Loucy (cell line): ENCODE measurements at regions not wholly inside any gene's neighbourhood (a gene's known extent, or its start where the extent isn't known, plus 50 kb on each side); places are given as distances from the start of the nearest gene placed in this dataset.
A peak's percentile ranks its signal among the peaks of the same experiment; 100 is the strongest.

Experiments used
- H2AFZ ChIP-seq: fragments of 200-600 bp; sonication (generic); 2 replicates; pipeline ENCODE4 v1.6.0; 2016; ENCODE audit warnings: antibody characterized with exemption, mild to moderate bottlenecking, low read length, moderate library complexity
- H3F3A ChIP-seq: fragments of 200-600 bp; 2 replicates; pipeline ENCODE4 v1.6.0; 2016; ENCODE audit warnings: antibody characterized with exemption, low read depth, mild to moderate bottlenecking
- H3K27me3 ChIP-seq: fragments of 200-600 bp; sonication (generic); 2 replicates; pipeline ENCODE4 v1.6.1; 2014; ENCODE audit warnings: low read length, mild to moderate bottlenecking; ENCODE audit not compliant: insufficient read depth, poor library complexity, severe bottlenecking
- H3K36me3 ChIP-seq: fragments of 200-600 bp; sonication (generic); 2 replicates; pipeline ENCODE4 v1.6.1; 2016; ENCODE audit warnings: low read length; ENCODE audit not compliant: insufficient read depth
- H3K4me1 ChIP-seq: fragments of 200-600 bp; sonication (generic); 2 replicates; pipeline ENCODE4 v1.5.1; 2014; ENCODE audit warnings: low read length, mild to moderate bottlenecking; ENCODE audit not compliant: insufficient read depth, poor library complexity, severe bottlenecking
- H3K4me2 ChIP-seq: fragments of 200-600 bp; sonication (generic); 2 replicates; pipeline ENCODE4 v1.6.0; 2014; ENCODE audit warnings: antibody characterized with exemption, low read length, low read depth, mild to moderate bottlenecking; ENCODE audit not compliant: poor library complexity, severe bottlenecking
- H3K4me3 ChIP-seq: fragments of 200-600 bp; sonication (generic); 2 replicates; pipeline ENCODE4 v1.5.1; 2014; ENCODE audit warnings: low read length, mild to moderate bottlenecking, mixed read lengths; ENCODE audit not compliant: poor library complexity, severe bottlenecking
- H3K79me2 ChIP-seq: fragments of 200-600 bp; sonication (generic); 2 replicates; pipeline ENCODE4 v1.6.1; 2014; ENCODE audit warnings: low read length; ENCODE audit not compliant: insufficient read depth
- H3K9ac ChIP-seq: fragments of 200-600 bp; sonication (generic); 2 replicates; pipeline ENCODE4 v1.6.0; 2014; ENCODE audit warnings: mild to moderate bottlenecking, low read depth, low read length, moderate library complexity; ENCODE audit not compliant: poor library complexity, severe bottlenecking
- H3K9me2 ChIP-seq: fragments of 200-600 bp; sonication (generic); replicated peaks from 2 replicates; pipeline ENCODE4 v1.6.1; 2016; ENCODE audit warnings: low read depth, low read length, mixed read lengths
- H3K9me3 ChIP-seq: fragments of 200-600 bp; sonication (generic); 2 replicates; pipeline ENCODE4 v1.6.1; 2014; ENCODE audit warnings: mild to moderate bottlenecking, antibody characterized with exemption, low read length, low read depth; ENCODE audit not compliant: insufficient read depth
- H4K20me1 ChIP-seq: fragments of 200-600 bp; sonication (generic); 2 replicates; pipeline ENCODE4 v1.6.0; 2014; ENCODE audit warnings: antibody characterized with exemption, low read length, mild to moderate bottlenecking; ENCODE audit not compliant: insufficient read depth, poor library complexity, severe bottlenecking
- EZH2phosphoT487 ChIP-seq: fragments of 200-600 bp; IDR thresholded peaks from 2 replicates; pipeline ENCODE4 v1.6.1; 2018; ENCODE audit warnings: antibody characterized with exemption, mild to moderate bottlenecking, moderate library complexity, borderline replicate concordance
- TF ChIP-seq, protein P1 (sequence below): fragments of 200-600 bp; sonication (generic); conservative IDR thresholded peaks from 2 replicates; pipeline ENCODE4 v1.5.1; 2014; ENCODE audit warnings: mild to moderate bottlenecking, antibody characterized with exemption, low read length

DNA sequence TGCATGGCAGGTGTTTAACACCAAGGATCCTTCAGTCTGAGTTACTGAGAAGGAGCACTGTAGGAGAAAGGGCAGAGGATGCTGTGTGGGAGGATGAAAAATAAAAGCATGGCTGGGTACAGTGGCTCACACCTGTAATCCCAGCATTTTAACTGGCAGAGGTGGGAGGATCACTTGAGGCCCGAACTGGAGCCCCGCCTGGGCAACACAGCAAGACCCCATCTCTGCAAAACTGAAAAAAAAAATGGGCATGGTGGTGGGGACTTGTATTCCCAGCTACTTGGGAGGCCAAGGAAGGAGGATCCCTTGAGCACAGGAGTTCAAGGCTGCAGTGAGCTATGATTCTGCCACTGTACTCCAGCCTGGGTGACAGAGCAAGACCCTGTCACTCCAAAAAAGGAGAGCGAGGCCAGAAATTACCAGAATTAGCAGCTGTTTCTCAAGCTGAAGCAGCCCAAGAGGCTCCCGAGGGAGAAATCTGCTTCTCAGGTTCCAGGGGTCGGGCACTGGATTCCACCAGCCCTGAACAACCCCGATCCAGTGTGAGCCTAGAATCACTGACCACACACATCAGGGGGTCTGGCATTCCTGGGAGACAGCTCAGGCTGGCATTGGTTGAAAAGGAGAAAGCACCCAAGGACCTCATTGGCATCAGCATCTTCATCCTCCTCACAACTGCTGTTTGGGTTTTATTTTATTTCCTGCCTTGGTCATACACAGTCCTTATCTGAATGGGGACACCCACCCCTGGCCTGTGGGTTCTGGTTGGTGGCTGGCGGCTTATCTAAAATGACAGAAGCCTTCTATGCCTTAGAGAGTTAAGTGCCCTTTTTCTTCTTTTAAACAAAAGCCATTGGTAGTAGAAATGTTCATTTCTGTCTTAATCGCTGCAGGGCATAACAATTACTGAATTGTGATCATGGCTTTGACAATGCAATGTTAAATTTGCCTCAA lies 66.3 kb upstream of the TRIM2 start:
- Histone ChIP-seq H3K27me3 (no peaks in the 10 kb centered on the region), H3K4me1 (peaks cover 63% of the 10 kb centered on the region), H3K4me3 (peak overlapping the region; percentile 60), H3K9me2 (no peaks in the 10 kb centered on the region), H3F3A (peaks cover 12% of the 10 kb centered on the region; the same call in 1 of the 2 replicates), H3K9me3 (no peaks in the 10 kb centered on the region), H3K4me2 (peak overlapping the region; percentile 97), H3K36me3 (no peaks in the 10 kb centered on the region), H2AFZ (no peak overlapping the region), H4K20me1 (no peaks in the 10 kb centered on the region), H3K79me2 (no peaks in the 10 kb centered on the region), H3K9ac (peak overlapping the region; percentile 39)
- TF ChIP-seq, protein P1, sequence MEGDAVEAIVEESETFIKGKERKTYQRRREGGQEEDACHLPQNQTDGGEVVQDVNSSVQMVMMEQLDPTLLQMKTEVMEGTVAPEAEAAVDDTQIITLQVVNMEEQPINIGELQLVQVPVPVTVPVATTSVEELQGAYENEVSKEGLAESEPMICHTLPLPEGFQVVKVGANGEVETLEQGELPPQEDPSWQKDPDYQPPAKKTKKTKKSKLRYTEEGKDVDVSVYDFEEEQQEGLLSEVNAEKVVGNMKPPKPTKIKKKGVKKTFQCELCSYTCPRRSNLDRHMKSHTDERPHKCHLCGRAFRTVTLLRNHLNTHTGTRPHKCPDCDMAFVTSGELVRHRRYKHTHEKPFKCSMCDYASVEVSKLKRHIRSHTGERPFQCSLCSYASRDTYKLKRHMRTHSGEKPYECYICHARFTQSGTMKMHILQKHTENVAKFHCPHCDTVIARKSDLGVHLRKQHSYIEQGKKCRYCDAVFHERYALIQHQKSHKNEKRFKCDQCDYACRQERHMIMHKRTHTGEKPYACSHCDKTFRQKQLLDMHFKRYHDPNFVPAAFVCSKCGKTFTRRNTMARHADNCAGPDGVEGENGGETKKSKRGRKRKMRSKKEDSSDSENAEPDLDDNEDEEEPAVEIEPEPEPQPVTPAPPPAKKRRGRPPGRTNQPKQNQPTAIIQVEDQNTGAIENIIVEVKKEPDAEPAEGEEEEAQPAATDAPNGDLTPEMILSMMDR, result no peak
- no peak for TF ChIP-seq EZH2phosphoT487

DNA sequence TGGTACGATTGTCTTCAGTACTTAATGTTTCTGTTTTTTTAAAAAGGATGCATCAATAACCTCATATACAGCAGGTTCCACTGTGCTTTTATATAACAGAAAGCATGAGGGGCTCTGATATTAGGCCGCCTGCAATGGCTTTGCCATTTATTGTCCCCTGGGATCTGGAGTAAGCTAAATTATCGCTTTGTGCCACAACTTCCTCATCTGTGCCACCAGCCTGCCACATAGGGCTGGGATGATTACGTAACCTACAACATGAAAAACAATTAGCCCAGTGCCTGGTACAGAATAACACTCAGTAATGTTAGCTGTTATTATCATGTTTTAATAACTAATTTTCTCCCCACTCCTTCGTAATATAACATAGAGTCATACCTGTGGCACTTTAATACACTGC lies 65.5 kb upstream of the TRIM2 start:
- no peaks in the 10 kb centered on the region for H3K36me3 ChIP-seq
- peak overlapping the region; percentile 39 for H3K9ac ChIP-seq
- H3K4me3 ChIP-seq, result peak overlapping the region; percentile 60
- peaks cover 12% of the 10 kb centered on the region; the same call in 1 of the 2 replicates for H3F3A ChIP-seq
- H2AFZ ChIP-seq, result 0 out of 2 replicates have a peak overlapping the region, but pooled peaks have one; percentile 31
- H3K27me3 ChIP-seq, result no peaks in the 10 kb centered on the region
- no peak for TF ChIP-seq EZH2phosphoT487
- TF ChIP-seq, protein P1, result no peak
- no peaks in the 10 kb centered on the region for H4K20me1 ChIP-seq
- peak overlapping the region; percentile 97 for H3K4me2 ChIP-seq
- peaks cover 65% of the 10 kb centered on the region for H3K4me1 ChIP-seq
- H3K9me3 ChIP-seq, result no peaks in the 10 kb centered on the region
- H3K79me2 ChIP-seq, result no peaks in the 10 kb centered on the region
- no peaks in the 10 kb centered on the region for H3K9me2 ChIP-seq

DNA sequence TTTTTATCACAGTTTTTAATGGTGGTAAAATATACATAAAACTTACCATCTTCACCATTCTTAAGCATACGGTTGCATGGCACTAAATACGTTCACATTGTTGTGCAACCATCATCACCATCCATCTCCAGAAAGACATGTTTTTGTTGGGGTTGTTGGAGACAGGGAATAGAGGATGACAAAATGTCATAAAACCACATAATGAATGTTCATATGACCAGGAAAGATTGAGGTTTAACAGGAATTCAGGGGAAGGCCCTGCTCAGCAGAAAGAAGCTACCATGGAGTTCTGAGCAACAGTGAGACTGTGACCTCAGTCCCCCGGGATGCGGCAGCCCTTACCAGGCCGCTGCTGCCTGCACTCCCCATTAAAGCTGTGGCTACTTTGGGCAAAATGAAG lies 63.9 kb upstream of the TRIM2 start:
- Histone ChIP-seq H3K9me2 (no peaks in the 10 kb centered on the region), H3K27me3 (no peaks in the 10 kb centered on the region), H3K4me1 (peaks cover 50% of the 10 kb centered on the region), H2AFZ (no peak overlapping the region), H3K4me3 (no peak overlapping the region), H4K20me1 (no peaks in the 10 kb centered on the region), H3K79me2 (no peaks in the 10 kb centered on the region), H3K36me3 (no peaks in the 10 kb centered on the region), H3F3A (peaks cover 10% of the 10 kb centered on the region; the same call in 1 of the 2 replicates), H3K9me3 (no peaks in the 10 kb centered on the region), H3K9ac (no peak overlapping the region), H3K4me2 (peak overlapping the region; percentile 4)
- TF ChIP-seq, protein P1, result no peak
- no peak for TF ChIP-seq EZH2phosphoT487
